ENCODE measurements at regions not wholly inside any gene's neighbourhood (a gene's known extent, or its start where the extent isn't known, plus 50 kb on each side); places are given as distances from the start of the nearest gene placed in this dataset.

GRCh38 chr4:89574176-89574575 lies 262.8 kb downstream of the SNCA start:
- no peak for FAIRE-seq
- TF ChIP-seq, protein P1, sequence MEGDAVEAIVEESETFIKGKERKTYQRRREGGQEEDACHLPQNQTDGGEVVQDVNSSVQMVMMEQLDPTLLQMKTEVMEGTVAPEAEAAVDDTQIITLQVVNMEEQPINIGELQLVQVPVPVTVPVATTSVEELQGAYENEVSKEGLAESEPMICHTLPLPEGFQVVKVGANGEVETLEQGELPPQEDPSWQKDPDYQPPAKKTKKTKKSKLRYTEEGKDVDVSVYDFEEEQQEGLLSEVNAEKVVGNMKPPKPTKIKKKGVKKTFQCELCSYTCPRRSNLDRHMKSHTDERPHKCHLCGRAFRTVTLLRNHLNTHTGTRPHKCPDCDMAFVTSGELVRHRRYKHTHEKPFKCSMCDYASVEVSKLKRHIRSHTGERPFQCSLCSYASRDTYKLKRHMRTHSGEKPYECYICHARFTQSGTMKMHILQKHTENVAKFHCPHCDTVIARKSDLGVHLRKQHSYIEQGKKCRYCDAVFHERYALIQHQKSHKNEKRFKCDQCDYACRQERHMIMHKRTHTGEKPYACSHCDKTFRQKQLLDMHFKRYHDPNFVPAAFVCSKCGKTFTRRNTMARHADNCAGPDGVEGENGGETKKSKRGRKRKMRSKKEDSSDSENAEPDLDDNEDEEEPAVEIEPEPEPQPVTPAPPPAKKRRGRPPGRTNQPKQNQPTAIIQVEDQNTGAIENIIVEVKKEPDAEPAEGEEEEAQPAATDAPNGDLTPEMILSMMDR (IDR thresholded peaks at IDR 0.05; ENCODE audit: insufficient read depth, low read length, severe bottlenecking): no peak

GRCh38 chr4:89573656-89574055 lies 263.3 kb downstream of the SNCA start:
- FAIRE-seq: no peak
- DNase-seq (ENCODE audit: low read depth): no peak
- Histone ChIP-seq H3K4me3 (ENCODE audit: low read depth, low read length) (no peak overlapping the region), H3K27me3 (ENCODE audit: control insufficient read depth, insufficient read depth, low read length) (no peaks in the 10 kb centered on the region), H3K36me3 (ENCODE audit: control insufficient read depth, insufficient read depth, low read length) (no peaks in the 10 kb centered on the region)
- TF ChIP-seq, protein P1 (IDR thresholded peaks at IDR 0.05; ENCODE audit: insufficient read depth, low read length, severe bottlenecking): no peak

More at GRCh38 chr4:89574176-89574575, 262.8 kb downstream of the SNCA start:
- no peak for DNase-seq (ENCODE audit: low read depth)
- Histone ChIP-seq H3K36me3 (ENCODE audit: control insufficient read depth, insufficient read depth, low read length) (no peaks in the 10 kb centered on the region), H3K27me3 (ENCODE audit: control insufficient read depth, insufficient read depth, low read length) (no peaks in the 10 kb centered on the region), H3K4me3 (ENCODE audit: low read depth, low read length) (no peak overlapping the region)

DNA sequence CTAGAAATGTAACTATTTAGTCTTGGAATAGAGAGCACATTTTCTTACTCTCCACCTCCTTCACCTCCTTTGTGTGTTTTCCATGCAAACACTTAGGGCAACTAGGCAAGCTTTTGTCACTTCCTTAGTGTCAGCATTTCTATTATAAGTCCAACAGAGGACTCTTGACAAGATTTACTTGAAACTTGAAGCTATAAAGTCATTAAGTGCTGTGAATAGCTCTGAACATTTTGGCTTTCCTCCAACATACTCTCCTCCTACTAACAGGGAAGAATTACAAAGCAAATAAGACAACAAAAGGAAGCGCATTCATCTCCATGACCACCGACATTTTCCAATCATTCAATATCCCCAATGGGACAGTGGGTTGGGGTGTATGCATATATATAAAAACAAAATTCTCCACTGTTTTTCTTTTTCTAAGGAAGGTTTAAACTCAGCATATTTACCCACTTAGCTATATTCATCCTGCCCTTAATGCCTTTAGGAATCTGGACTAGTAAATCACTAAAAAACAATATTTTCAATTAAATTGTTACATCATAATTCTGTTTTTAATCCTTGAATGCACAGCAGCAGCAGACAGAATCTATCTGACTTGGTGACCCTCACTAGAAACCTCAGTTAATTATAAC lies 264.6 kb downstream of the SNCA start:
- FAIRE-seq (no peak), DNase-seq (ENCODE audit: low read depth) (peak; percentile 23)
- no peaks in the 10 kb centered on the region for H3K36me3 ChIP-seq (ENCODE audit: control insufficient read depth, insufficient read depth, low read length)
- H3K27me3 ChIP-seq (ENCODE audit: control insufficient read depth, insufficient read depth, low read length): no peaks in the 10 kb centered on the region
- H3K4me3 ChIP-seq (ENCODE audit: low read depth, low read length): no peak overlapping the region
- TF ChIP-seq, protein P1 (IDR thresholded peaks at IDR 0.05; ENCODE audit: insufficient read depth, low read length, severe bottlenecking): no peak

DNA sequence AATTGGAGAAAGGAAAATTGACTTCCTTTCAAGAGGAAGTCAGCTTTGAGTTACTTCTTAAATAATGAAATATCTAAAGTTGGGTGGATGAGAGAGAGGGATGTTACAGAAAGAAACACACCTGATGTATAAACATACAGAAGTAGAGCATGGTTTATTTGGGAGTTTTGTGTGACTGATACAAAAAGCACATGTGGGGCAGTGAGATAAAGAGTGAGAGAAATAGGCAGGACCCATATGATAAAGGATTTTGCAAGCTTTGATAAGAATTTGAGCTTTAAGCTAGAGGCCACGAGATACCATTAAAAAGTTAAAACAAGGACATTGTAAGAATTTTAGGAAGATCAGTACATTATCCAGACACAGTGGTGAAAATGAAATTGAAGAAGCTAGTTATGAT lies 263.3 kb upstream of the GPRIN3 start:
- no peak for FAIRE-seq
- Histone ChIP-seq H3K27me3 (ENCODE audit: control insufficient read depth, insufficient read depth, low read length) (no peaks in the 10 kb centered on the region), H3K4me3 (ENCODE audit: low read depth, low read length) (no peak overlapping the region), H3K36me3 (ENCODE audit: control insufficient read depth, insufficient read depth, low read length) (no peaks in the 10 kb centered on the region)
- no peak for DNase-seq (ENCODE audit: low read depth)
- TF ChIP-seq, protein P1 (IDR thresholded peaks at IDR 0.05; ENCODE audit: insufficient read depth, low read length, severe bottlenecking): no peak

GRCh38 chr4:89567936-89568335 lies 260.3 kb upstream of the GPRIN3 start:
- no peak overlapping the region for H3K4me3 ChIP-seq (ENCODE audit: low read depth, low read length)
- TF ChIP-seq, protein P1 (IDR thresholded peaks at IDR 0.05; ENCODE audit: insufficient read depth, low read length, severe bottlenecking): no peak
- no peaks in the 10 kb centered on the region for H3K27me3 ChIP-seq (ENCODE audit: control insufficient read depth, insufficient read depth, low read length)
- FAIRE-seq: no peak
- no peaks in the 10 kb centered on the region for H3K36me3 ChIP-seq (ENCODE audit: control insufficient read depth, insufficient read depth, low read length)
- no peak for DNase-seq (ENCODE audit: low read depth)

- TF ChIP-seq, protein P1 (IDR thresholded peaks at IDR 0.05; ENCODE audit: insufficient read depth, low read length, severe bottlenecking): no peak
These were observed 255.8 kb upstream of the GPRIN3 start for GRCh38 chr4:89563431-89563830.

More at GRCh38 chr4:89563431-89563830, 255.8 kb upstream of the GPRIN3 start:
- Histone ChIP-seq H3K36me3 (ENCODE audit: control insufficient read depth, insufficient read depth, low read length) (no peaks in the 10 kb centered on the region), H3K4me3 (ENCODE audit: low read depth, low read length) (no peak overlapping the region), H3K27me3 (ENCODE audit: control insufficient read depth, insufficient read depth, low read length) (no peaks in the 10 kb centered on the region)
- DNase-seq (ENCODE audit: low read depth) (peak; percentile 61), FAIRE-seq (no peak)

Measured in bronchial epithelial cell (primary cell).